HepG2 (cell line): ENCODE measurements at regions not wholly inside any gene's neighbourhood (a gene's known extent, or its start where the extent isn't known, plus 50 kb on each side); places are given as distances from the start of the nearest gene placed in this dataset.

Experiments used
- EP300 ChIP-seq, 3 experiments: sonication (generic) in 1 of 3; formaldehyde crosslinking in 1 of 3; IDR thresholded peaks; 2 replicates each; pipeline versions ENCODE4 v1.5.1 to v1.6.1; 2011 to 2020; ENCODE audit warnings: low read depth in 2 of 3, low read length in 2 of 3, borderline replicate concordance in 1 of 3, improper control_type of control experiment in 1 of 3, mild to moderate bottlenecking in 1 of 3, missing genetic modification reagents in 1 of 3, moderate library complexity in 1 of 3
- PRDM15 ChIP-seq: sonication (generic); formaldehyde crosslinking; IDR thresholded peaks from 2 replicates; pipeline ENCODE4 v1.4.0; 2020; ENCODE audit warnings: missing genetic modification reagents
- TAF15 ChIP-seq: fragments of 200-400 bp; formaldehyde crosslinking; IDR thresholded peaks from one replicate; pipeline ENCODE4 v1.6.1; 2018; ENCODE audit warnings: mild to moderate bottlenecking, low read depth, low read length; ENCODE audit not compliant: poor library complexity, severe bottlenecking
- TARDBP ChIP-seq: sonication (generic); formaldehyde crosslinking; IDR thresholded peaks from 2 replicates; pipeline ENCODE4 v1.8.0; 2022; ENCODE audit warnings: mild to moderate bottlenecking, missing genetic modification reagents
- ZFP82 ChIP-seq: sonication (generic); formaldehyde crosslinking; IDR thresholded peaks from 2 replicates; pipeline ENCODE4 v1.5.1; 2020; ENCODE audit warnings: mild to moderate bottlenecking, missing genetic modification reagents, borderline replicate concordance
- ZNF569 ChIP-seq: sonication (generic); formaldehyde crosslinking; IDR thresholded peaks from 2 replicates; pipeline ENCODE4 v1.5.0; 2020; ENCODE audit warnings: mild to moderate bottlenecking, missing genetic modification reagents, moderate library complexity, borderline replicate concordance

- peak; percentile 47 to 68; a peak in 2 of 4 replicates for TF ChIP-seq EP300 (IDR thresholded peaks at IDR 0.05; ENCODE audit: low read depth in 2 of 2, low read length in 2 of 2)
- peak; percentile 56; the same call in 1 of the 2 replicates for TF ChIP-seq EP300 (CRISPR knock-in tag; IDR thresholded peaks at IDR 0.05; ENCODE audit: borderline replicate concordance)
- TF ChIP-seq ZNF569 (CRISPR knock-in tag) = no peak
- no peak for TF ChIP-seq TARDBP (CRISPR knock-in tag)
- TF ChIP-seq TAF15 = no peak
- no peak for TF ChIP-seq ZFP82 (CRISPR knock-in tag)
- TF ChIP-seq PRDM15 (CRISPR knock-in tag) = no peak
Measured at GRCh38 chr14:71336489-71337192, 429.4 kb downstream of the PCNX1 start.
